Uterus (tissue), 3 donors: ENCODE measurements at regions not wholly inside any gene's neighbourhood (a gene's known extent, or its start where the extent isn't known, plus 50 kb on each side); places are given as distances from the start of the nearest gene placed in this dataset.

Experiments used
- DNase-seq, 2 donors: peaks; one replicate each; pipeline ENCODE4 v3.0.0-alpha.2; 2019 to 2020
- H3K27ac ChIP-seq, 2 donors: fragments of 200-600 bp; sonication (generic); 1 replicate in 1 of 2; 2 replicates in 1 of 2; pipeline ENCODE4 v1.5.1; 2016 to 2018
- H3K27me3 ChIP-seq, 2 donors: fragments of 200-600 bp; sonication (generic); one replicate each; pipeline ENCODE4 v1.5.1; 2018 to 2019; ENCODE audit warnings: control low read depth in 1 of 2
- H3K36me3 ChIP-seq, 2 donors: fragments of 200-600 bp; sonication (generic); one replicate each; pipeline ENCODE4 v1.5.1; 2019; ENCODE audit warnings: control low read depth in 1 of 2
- H3K4me1 ChIP-seq, 2 donors: fragments of 200-600 bp; sonication (generic); one replicate each; pipeline ENCODE4 v1.5.1; 2018 to 2019; ENCODE audit warnings: control low read depth in 1 of 2
- H3K4me3 ChIP-seq, 2 donors: fragments of 200-600 bp; sonication (generic); 1 replicate in 1 of 2; 2 replicates in 1 of 2; pipeline ENCODE4 v1.5.1; 2018 to 2019; ENCODE audit warnings: mild to moderate bottlenecking in 1 of 2
- H3K9me3 ChIP-seq, 2 donors: fragments of 200-600 bp; sonication (generic); one replicate each; pipeline ENCODE4 v1.5.1; 2019; ENCODE audit warnings: control low read depth in 1 of 2
- POLR2A ChIP-seq, 2 donors: fragments of 450-650 bp; IDR thresholded peaks; one replicate each; pipeline ENCODE4 v1.6.1; 2016; ENCODE audit warnings: antibody characterized with exemption in 2 of 2, mild to moderate bottlenecking in 1 of 2, moderate library complexity in 1 of 2
- intact Hi-C: fragments of 100-400 bp; cut with DNase I; formaldehyde crosslinking; loops from one replicate; pipeline ENCODE4 v1.15.1; 2023; ENCODE audit warnings: low total_unique reads
- TF ChIP-seq, protein P1 (sequence below), 4 experiments: fragments of 200-600 bp in 2 of 4; fragments of 450-650 bp in 2 of 4; sonication (generic) in 2 of 4; IDR thresholded peaks; one replicate each; pipeline ENCODE4 v1.5.1; 2016 to 2019; ENCODE audit warnings: antibody characterized with exemption in 4 of 4, mild to moderate bottlenecking in 2 of 4, moderate library complexity in 1 of 4
- donor health status: DM: yes; HTN: yes; CAD: no.

DNA sequence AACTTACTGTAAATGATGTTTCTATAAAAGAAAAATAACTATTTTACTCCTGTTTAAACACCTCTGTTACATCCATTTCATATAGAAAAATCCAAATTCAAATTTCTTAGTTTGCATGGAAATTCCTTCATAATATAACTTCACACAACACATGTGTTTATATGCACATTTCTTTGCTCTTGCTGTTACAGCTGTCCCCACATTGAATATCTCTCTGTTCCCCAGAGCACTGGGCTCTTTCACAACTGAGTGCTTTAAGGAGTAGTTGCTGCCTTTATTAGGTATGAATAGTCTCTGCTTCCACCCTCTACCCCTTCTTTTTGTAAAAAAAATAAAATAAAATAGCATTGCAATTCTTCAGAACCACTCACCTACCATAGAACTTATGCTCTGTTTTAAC is 287.0 kb downstream of the OLFM3 start:
- no peak for DNase-seq
- Histone ChIP-seq H3K27me3 (no peaks in the 10 kb centered on the region), H3K4me3 (no peak overlapping the region), H3K4me1 (no peaks in the 10 kb centered on the region), H3K9me3 (no peaks in the 10 kb centered on the region), H3K27ac (no peak overlapping the region), H3K36me3 (no peaks in the 10 kb centered on the region)
- intact Hi-C loops: no loop called here
- TF ChIP-seq POLR2A (IDR thresholded peaks at IDR 0.05): no peak
- TF ChIP-seq, protein P1, sequence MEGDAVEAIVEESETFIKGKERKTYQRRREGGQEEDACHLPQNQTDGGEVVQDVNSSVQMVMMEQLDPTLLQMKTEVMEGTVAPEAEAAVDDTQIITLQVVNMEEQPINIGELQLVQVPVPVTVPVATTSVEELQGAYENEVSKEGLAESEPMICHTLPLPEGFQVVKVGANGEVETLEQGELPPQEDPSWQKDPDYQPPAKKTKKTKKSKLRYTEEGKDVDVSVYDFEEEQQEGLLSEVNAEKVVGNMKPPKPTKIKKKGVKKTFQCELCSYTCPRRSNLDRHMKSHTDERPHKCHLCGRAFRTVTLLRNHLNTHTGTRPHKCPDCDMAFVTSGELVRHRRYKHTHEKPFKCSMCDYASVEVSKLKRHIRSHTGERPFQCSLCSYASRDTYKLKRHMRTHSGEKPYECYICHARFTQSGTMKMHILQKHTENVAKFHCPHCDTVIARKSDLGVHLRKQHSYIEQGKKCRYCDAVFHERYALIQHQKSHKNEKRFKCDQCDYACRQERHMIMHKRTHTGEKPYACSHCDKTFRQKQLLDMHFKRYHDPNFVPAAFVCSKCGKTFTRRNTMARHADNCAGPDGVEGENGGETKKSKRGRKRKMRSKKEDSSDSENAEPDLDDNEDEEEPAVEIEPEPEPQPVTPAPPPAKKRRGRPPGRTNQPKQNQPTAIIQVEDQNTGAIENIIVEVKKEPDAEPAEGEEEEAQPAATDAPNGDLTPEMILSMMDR (IDR thresholded peaks at IDR 0.05): no peak

DNA sequence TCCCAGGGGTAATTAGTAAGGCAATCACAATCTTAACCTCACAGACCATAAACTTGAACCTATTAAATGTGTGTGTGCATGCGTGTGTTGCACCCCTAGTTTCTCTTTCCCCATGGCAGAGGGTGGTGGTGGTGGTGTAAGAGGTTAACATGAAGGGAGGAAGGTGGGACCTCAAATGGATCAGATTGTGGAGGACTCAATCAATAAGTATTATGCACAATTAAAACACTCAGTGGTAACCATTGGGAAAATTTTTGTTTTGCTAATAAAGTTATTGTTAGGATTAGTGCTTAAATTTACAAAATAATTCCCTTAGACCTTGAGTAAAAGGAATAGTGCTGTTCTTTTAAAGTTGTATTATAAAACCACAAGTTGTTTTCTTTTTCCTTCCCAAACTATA is 283.0 kb downstream of the OLFM3 start:
- Histone ChIP-seq H3K4me1 (no peaks in the 10 kb centered on the region), H3K36me3 (no peaks in the 10 kb centered on the region)
- no peak for TF ChIP-seq POLR2A (IDR thresholded peaks at IDR 0.05)
- TF ChIP-seq, protein P1 (IDR thresholded peaks at IDR 0.05): no peak

DNA sequence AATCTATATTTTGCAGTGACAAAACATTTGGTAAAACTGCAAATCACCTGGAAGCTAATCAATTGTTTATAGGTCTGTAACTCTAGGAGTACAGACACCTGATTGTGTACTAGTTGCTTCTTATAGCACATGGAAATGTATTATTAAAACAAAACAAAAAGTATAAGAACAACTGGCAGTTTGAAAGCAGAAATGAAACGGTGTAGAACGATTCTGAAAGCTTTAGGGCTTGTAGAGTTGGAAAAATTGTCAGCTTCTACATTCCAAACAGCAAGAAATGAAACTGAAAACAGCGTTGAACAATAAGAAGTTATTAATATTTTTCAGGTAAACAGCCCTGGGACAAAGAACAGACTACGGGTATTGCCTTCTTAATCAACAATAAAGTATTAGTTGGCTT is 273.3 kb downstream of the OLFM3 start:
- no peaks in the 10 kb centered on the region for H3K4me1 ChIP-seq
- intact Hi-C loops: no loop called here
- H3K27ac ChIP-seq: no peak overlapping the region
- H3K4me3 ChIP-seq: no peak overlapping the region
- no peaks in the 10 kb centered on the region for H3K27me3 ChIP-seq
- DNase-seq: no peak
- no peaks in the 10 kb centered on the region for H3K9me3 ChIP-seq
- TF ChIP-seq POLR2A (IDR thresholded peaks at IDR 0.05): no peak
- TF ChIP-seq, protein P1 (IDR thresholded peaks at IDR 0.05): no peak
- H3K36me3 ChIP-seq: no peaks in the 10 kb centered on the region

More for the DNA sequence above, 283.0 kb downstream of the OLFM3 start:
- H3K4me3 ChIP-seq: no peak overlapping the region
- DNase-seq: no peak
- intact Hi-C loops: no loop called here
- H3K27ac ChIP-seq: no peak overlapping the region
- no peaks in the 10 kb centered on the region for H3K27me3 ChIP-seq
- H3K9me3 ChIP-seq: no peaks in the 10 kb centered on the region

DNA sequence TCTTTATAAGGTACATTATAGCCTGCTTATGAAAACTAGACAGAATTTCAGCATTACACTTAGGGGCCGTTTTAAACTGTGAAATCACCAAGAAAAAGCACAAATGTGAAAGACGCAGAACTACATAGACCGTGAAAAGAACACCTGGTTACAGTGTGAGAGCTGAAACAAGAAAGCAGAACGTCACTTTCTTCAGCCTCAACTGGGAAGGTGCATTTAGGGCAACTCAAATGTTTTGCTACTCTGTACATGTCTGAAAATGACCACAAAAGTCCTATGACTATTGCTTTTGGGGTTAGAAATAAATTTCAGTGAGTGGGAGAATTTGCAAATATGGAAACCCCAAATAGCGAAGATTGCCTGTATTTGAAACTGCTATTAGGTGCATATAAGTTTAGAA is 268.7 kb downstream of the OLFM3 start:
- TF ChIP-seq POLR2A (IDR thresholded peaks at IDR 0.05): no peak
- TF ChIP-seq, protein P1 (IDR thresholded peaks at IDR 0.05): no peak
- intact Hi-C loops: no loop called here
- Histone ChIP-seq H3K27me3 (no peaks in the 10 kb centered on the region), H3K4me1 (no peaks in the 10 kb centered on the region), H3K27ac (no peak overlapping the region), H3K9me3 (no peaks in the 10 kb centered on the region), H3K36me3 (no peaks in the 10 kb centered on the region), H3K4me3 (no peak overlapping the region)
- DNase-seq: no peak

DNA sequence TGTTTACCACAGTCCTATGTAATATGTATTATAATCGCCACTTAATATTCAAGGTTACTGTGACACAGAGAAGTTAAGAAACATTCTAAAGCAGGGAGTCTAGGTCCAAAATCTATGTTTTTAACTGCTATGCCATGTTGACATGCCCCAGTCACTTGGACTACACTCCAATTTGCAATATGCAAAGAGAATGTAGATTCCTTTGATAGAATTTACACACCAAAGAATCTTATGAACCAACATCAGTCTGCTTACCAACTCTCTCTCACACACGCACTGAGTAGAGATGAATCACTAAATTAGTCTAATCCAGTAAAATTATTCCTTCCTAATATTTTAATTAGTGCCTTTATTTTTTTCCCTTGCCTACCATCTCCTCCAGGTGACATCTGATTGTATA is 266.2 kb downstream of the OLFM3 start:
- no peak overlapping the region for H3K27ac ChIP-seq
- H3K9me3 ChIP-seq: no peaks in the 10 kb centered on the region
- H3K36me3 ChIP-seq: no peaks in the 10 kb centered on the region
- H3K4me1 ChIP-seq: no peaks in the 10 kb centered on the region
- no peak for DNase-seq
- TF ChIP-seq, protein P1 (IDR thresholded peaks at IDR 0.05): no peak
- no peak for TF ChIP-seq POLR2A (IDR thresholded peaks at IDR 0.05)
- intact Hi-C loops: no loop called here
- no peak overlapping the region for H3K4me3 ChIP-seq
- H3K27me3 ChIP-seq: no peaks in the 10 kb centered on the region
